ENCODE measurements at regions not wholly inside any gene's neighbourhood (a gene's known extent, or its start where the extent isn't known, plus 50 kb on each side); places are given as distances from the start of the nearest gene placed in this dataset.

- no peak for TF ChIP-seq CTCF (IDR thresholded peaks at IDR 0.05)
- H3K36me3 Mint-ChIP-seq (ENCODE audit: low read depth): peaks cover 1% of the 10 kb centered on the region
- no peak overlapping the region for H3K27ac Mint-ChIP-seq
- CTCF ChIA-PET: no interaction called here
- H3K4me3 Mint-ChIP-seq: no peak overlapping the region
- POLR2A ChIA-PET: no interaction called here
- no peak for DNase-seq
- H3K4me1 Mint-ChIP-seq (ENCODE audit: low read depth): no peaks in the 10 kb centered on the region
- ATAC-seq: no peak
- no peaks in the 10 kb centered on the region for H3K27me3 Mint-ChIP-seq
- peaks cover 18% of the 10 kb centered on the region for H3K9me3 Mint-ChIP-seq
- intact Hi-C loops (cut with micrococcal nuclease): loop anchor here (10.0 kb wide), 1 partner anchor 751 kb away; no protein-coding TSS in a partner anchor
Observed at GRCh38 chr20:29123861-29124260, 2133.6 kb upstream of the DEFB115 start.

Measured in activated CD8-positive, alpha-beta T cell treated with anti-CD3 and anti-CD28 coated beads for 36 hours (primary cell).